ENCODE measurements at regions not wholly inside any gene's neighbourhood (a gene's known extent, or its start where the extent isn't known, plus 50 kb on each side); places are given as distances from the start of the nearest gene placed in this dataset.

DNA sequence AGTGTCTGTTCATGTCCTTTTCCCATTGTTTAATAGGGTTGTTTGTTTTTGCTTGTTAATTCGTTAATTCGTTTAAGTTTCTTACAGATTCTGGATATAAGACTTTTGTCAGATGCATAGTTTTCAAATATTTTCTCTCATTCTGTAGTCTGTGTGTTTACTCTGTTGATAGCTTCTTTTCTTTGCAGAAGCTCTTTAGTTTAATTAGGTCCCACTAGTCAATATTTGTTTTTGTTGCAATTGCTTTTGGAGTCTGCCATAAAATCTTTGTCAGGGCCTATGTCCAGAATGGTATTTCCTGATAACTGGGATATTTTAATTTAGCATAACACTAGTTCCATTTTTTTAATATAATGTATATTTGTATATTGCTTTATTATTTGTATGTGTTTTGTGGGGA, 1380.1 kb downstream of the SUCLG1 start:
- TF ChIP-seq, protein P1, sequence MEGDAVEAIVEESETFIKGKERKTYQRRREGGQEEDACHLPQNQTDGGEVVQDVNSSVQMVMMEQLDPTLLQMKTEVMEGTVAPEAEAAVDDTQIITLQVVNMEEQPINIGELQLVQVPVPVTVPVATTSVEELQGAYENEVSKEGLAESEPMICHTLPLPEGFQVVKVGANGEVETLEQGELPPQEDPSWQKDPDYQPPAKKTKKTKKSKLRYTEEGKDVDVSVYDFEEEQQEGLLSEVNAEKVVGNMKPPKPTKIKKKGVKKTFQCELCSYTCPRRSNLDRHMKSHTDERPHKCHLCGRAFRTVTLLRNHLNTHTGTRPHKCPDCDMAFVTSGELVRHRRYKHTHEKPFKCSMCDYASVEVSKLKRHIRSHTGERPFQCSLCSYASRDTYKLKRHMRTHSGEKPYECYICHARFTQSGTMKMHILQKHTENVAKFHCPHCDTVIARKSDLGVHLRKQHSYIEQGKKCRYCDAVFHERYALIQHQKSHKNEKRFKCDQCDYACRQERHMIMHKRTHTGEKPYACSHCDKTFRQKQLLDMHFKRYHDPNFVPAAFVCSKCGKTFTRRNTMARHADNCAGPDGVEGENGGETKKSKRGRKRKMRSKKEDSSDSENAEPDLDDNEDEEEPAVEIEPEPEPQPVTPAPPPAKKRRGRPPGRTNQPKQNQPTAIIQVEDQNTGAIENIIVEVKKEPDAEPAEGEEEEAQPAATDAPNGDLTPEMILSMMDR (IDR thresholded peaks at IDR 0.05), result no peak
- no peak for TF ChIP-seq POLR2A (IDR thresholded peaks at IDR 0.05)
- no peak for TF ChIP-seq POLR2AphosphoS5 (IDR thresholded peaks at IDR 0.05)

Data from breast epithelium (tissue), 3 donors.